DLD1 (cell line): ENCODE measurements at regions not wholly inside any gene's neighbourhood (a gene's known extent, or its start where the extent isn't known, plus 50 kb on each side); places are given as distances from the start of the nearest gene placed in this dataset.

Experiments used
- in situ Hi-C: cut with HindIII; loops from 2 replicates; pipeline ENCODE4 v1.10.0; 2017; ENCODE audit warnings: low sequenced_read_pairs

GRCh38 chr6:110558575-110558974 is 82.2 kb upstream of the SLC22A16 start:
- in situ Hi-C loops, result no loop called here

- in situ Hi-C loops, result no loop called here
Measured at GRCh38 chr6:110557199-110557598, 80.8 kb upstream of the SLC22A16 start.

- in situ Hi-C loops, result no loop called here
Measured at GRCh38 chr6:110556317-110557110, 80.1 kb upstream of the SLC22A16 start.

- in situ Hi-C loops, result no loop called here
Measured at GRCh38 chr6:110554966-110555460, 78.6 kb upstream of the SLC22A16 start.

- in situ Hi-C loops, result no loop called here
Measured at GRCh38 chr6:110554441-110554840, 78.0 kb upstream of the SLC22A16 start.

GRCh38 chr6:110552901-110553641 is 76.7 kb upstream of the SLC22A16 start:
- in situ Hi-C loops, result no loop called here

- in situ Hi-C loops, result no loop called here
Measured at GRCh38 chr6:110552076-110552475, 75.7 kb upstream of the SLC22A16 start.

- in situ Hi-C loops, result no loop called here
Measured at GRCh38 chr6:110551088-110551487, 74.7 kb upstream of the SLC22A16 start.

GRCh38 chr6:110550353-110550752 is 73.9 kb upstream of the SLC22A16 start:
- in situ Hi-C loops, result no loop called here

GRCh38 chr6:110549277-110549676 is 72.9 kb upstream of the SLC22A16 start:
- in situ Hi-C loops, result no loop called here

- in situ Hi-C loops, result no loop called here
Measured at GRCh38 chr6:110548110-110548847, 71.9 kb upstream of the SLC22A16 start.

GRCh38 chr6:110547266-110547964 is 71.0 kb upstream of the SLC22A16 start:
- in situ Hi-C loops, result no loop called here

- in situ Hi-C loops, result no loop called here
Measured at GRCh38 chr6:110545081-110545872, 68.9 kb upstream of the SLC22A16 start.

- in situ Hi-C loops, result no loop called here
Measured at GRCh38 chr6:110544472-110544871, 68.1 kb upstream of the SLC22A16 start.

GRCh38 chr6:110543106-110543505 is 66.7 kb upstream of the SLC22A16 start:
- in situ Hi-C loops, result no loop called here

- in situ Hi-C loops, result no loop called here
Measured at GRCh38 chr6:110542311-110543024, 66.1 kb upstream of the SLC22A16 start.

GRCh38 chr6:110541701-110542309 is 65.4 kb upstream of the SLC22A16 start:
- in situ Hi-C loops, result no loop called here

- in situ Hi-C loops, result loop anchor here (10.0 kb wide), 3 partner anchors 135 to 445 kb away; partner anchors contain the start of genes GTF3C6 and RPF2
Measured at GRCh38 chr6:110539277-110540019, 63.0 kb upstream of the SLC22A16 start.
